ENCODE measurements at regions not wholly inside any gene's neighbourhood (a gene's known extent, or its start where the extent isn't known, plus 50 kb on each side); places are given as distances from the start of the nearest gene placed in this dataset.

- POLR2A ChIA-PET = interaction anchor here (0.6 kb wide), 1 partner anchor 35 kb away, joined by 3 read pairs; no protein-coding TSS in a partner anchor
- Mint-ChIP-seq H3K27ac (no peak overlapping the region), H3K4me1 (peaks cover 16% of the 10 kb centered on the region), H3K36me3 (ENCODE audit: low read depth) (no peaks in the 10 kb centered on the region), H3K27me3 (peaks cover 7% of the 10 kb centered on the region), H3K9me3 (no peaks in the 10 kb centered on the region), H3K4me3 (no peak overlapping the region)
- DNase-seq (no peak), ATAC-seq (ENCODE audit: low read depth) (no peak)
- intact Hi-C loops (cut with micrococcal nuclease) = no loop called here
- no peak for TF ChIP-seq CTCF (IDR thresholded peaks at IDR 0.05)
- CTCF ChIA-PET = no interaction called here
These were observed 168.4 kb downstream of the TNFSF18 start for GRCh38 chr1:172882385-172882784.

- intact Hi-C loops (cut with micrococcal nuclease) = no loop called here
- ATAC-seq (ENCODE audit: low read depth) = no peak
- CTCF ChIA-PET = no interaction called here
These were observed 167.9 kb downstream of the TNFSF18 start for GRCh38 chr1:172882791-172883386.

GRCh38 chr1:172883387-172883791 is 167.4 kb downstream of the TNFSF18 start:
- CTCF ChIA-PET = no interaction called here
- peaks cover 7% of the 10 kb centered on the region for H3K27me3 Mint-ChIP-seq
- peaks cover 16% of the 10 kb centered on the region for H3K4me1 Mint-ChIP-seq

More at GRCh38 chr1:172882791-172883386, 167.9 kb downstream of the TNFSF18 start:
- H3K4me3 Mint-ChIP-seq = no peak overlapping the region
- no peaks in the 10 kb centered on the region for H3K9me3 Mint-ChIP-seq
- POLR2A ChIA-PET = interaction anchor here (0.6 kb wide), 1 partner anchor 35 kb away, joined by 3 read pairs; no protein-coding TSS in a partner anchor
- H3K4me1 Mint-ChIP-seq = peaks cover 16% of the 10 kb centered on the region
- H3K36me3 Mint-ChIP-seq (ENCODE audit: low read depth) = no peaks in the 10 kb centered on the region
- DNase-seq = no peak
- no peak for TF ChIP-seq CTCF (IDR thresholded peaks at IDR 0.05)
- H3K27ac Mint-ChIP-seq = no peak overlapping the region
- peaks cover 7% of the 10 kb centered on the region for H3K27me3 Mint-ChIP-seq

GRCh38 chr1:172883844-172884243 is 166.9 kb downstream of the TNFSF18 start:
- DNase-seq = no peak
- ChIA-PET CTCF (no interaction called here), POLR2A (no interaction called here)
- H3K36me3 Mint-ChIP-seq (ENCODE audit: low read depth) = no peaks in the 10 kb centered on the region
- no peaks in the 10 kb centered on the region for H3K9me3 Mint-ChIP-seq
- no peak for TF ChIP-seq CTCF (IDR thresholded peaks at IDR 0.05)
- no peak overlapping the region for H3K27ac Mint-ChIP-seq
- intact Hi-C loops (cut with micrococcal nuclease) = no loop called here
- H3K27me3 Mint-ChIP-seq = peaks cover 7% of the 10 kb centered on the region
- peak overlapping the region; percentile 16 for H3K4me3 Mint-ChIP-seq
- ATAC-seq (ENCODE audit: low read depth) = no peak
- peaks cover 16% of the 10 kb centered on the region for H3K4me1 Mint-ChIP-seq

More at GRCh38 chr1:172883387-172883791, 167.4 kb downstream of the TNFSF18 start:
- no peaks in the 10 kb centered on the region for H3K9me3 Mint-ChIP-seq
- ATAC-seq (ENCODE audit: low read depth) (peak; percentile 50), DNase-seq (no peak)
- H3K36me3 Mint-ChIP-seq (ENCODE audit: low read depth) = no peaks in the 10 kb centered on the region
- POLR2A ChIA-PET = no interaction called here
- H3K27ac Mint-ChIP-seq = no peak overlapping the region
- H3K4me3 Mint-ChIP-seq = peak overlapping the region; percentile 16
- intact Hi-C loops (cut with micrococcal nuclease) = no loop called here
- no peak for TF ChIP-seq CTCF (IDR thresholded peaks at IDR 0.05)

- DNase-seq (no peak), ATAC-seq (ENCODE audit: low read depth) (no peak)
- Mint-ChIP-seq H3K9me3 (no peaks in the 10 kb centered on the region), H3K4me3 (no peak overlapping the region), H3K4me1 (peaks cover 16% of the 10 kb centered on the region), H3K27ac (no peak overlapping the region), H3K36me3 (ENCODE audit: low read depth) (no peaks in the 10 kb centered on the region), H3K27me3 (peaks cover 7% of the 10 kb centered on the region)
- intact Hi-C loops (cut with micrococcal nuclease) = no loop called here
- TF ChIP-seq CTCF (IDR thresholded peaks at IDR 0.05) = no peak
- POLR2A ChIA-PET = no interaction called here
- CTCF ChIA-PET = no interaction called here
These were observed 165.3 kb downstream of the TNFSF18 start for GRCh38 chr1:172885411-172885810.

Measured in activated B cell treated with CpG ODN at 0.5 μM for 24 hours (primary cell).